H1 (cell line): ENCODE measurements at regions not wholly inside any gene's neighbourhood (a gene's known extent, or its start where the extent isn't known, plus 50 kb on each side); places are given as distances from the start of the nearest gene placed in this dataset.

Source experiments
- CTCF ChIA-PET: fragments of 300-600 bp; sonication (Branson Sonifier 250); formaldehyde crosslinking; loops from one replicate; lab custom pipeline; 2021; ENCODE audit not compliant: partially characterized antibody; lab: Charles Lee
- POLR2A ChIA-PET: fragments of 300-600 bp; sonication (Branson Sonifier 250); formaldehyde crosslinking; loops from one replicate; lab custom pipeline; 2021; ENCODE audit warnings: inconsistent platforms; ENCODE audit not compliant: partially characterized antibody; lab: Charles Lee
- DNase-seq, 2 experiments: peaks; one replicate each; pipeline versions ENCODE4 v3.0.0 to v3.0.0-alpha.2; 2010 to 2022; ENCODE audit warnings: low spot score in 2 of 2, low read depth in 1 of 2, mixed read lengths in 1 of 2
- FAIRE-seq: peaks from 2 replicates; lab custom pipeline; 2011; peaks lifted over from hg19 to GRCh38; lab: Jason Lieb, UNC
- H2AFZ ChIP-seq: 2 replicates; pipeline ENCODE4 v1.8.1; 2012; ENCODE audit warnings: low read length, inconsistent platforms
- H2AK5ac ChIP-seq: 2 replicates; pipeline ENCODE4 v1.6.1; 2013; ENCODE audit warnings: low read depth, low read length
- H2BK120ac ChIP-seq: replicated peaks from 2 replicates; pipeline ENCODE3; 2013; ENCODE audit warnings: low read depth, low read length, inconsistent platforms
- H2BK12ac ChIP-seq: 2 replicates; pipeline ENCODE4 v1.6.1; 2013; ENCODE audit warnings: low read depth, low read length
- H2BK15ac ChIP-seq: 2 replicates; pipeline ENCODE4 v1.6.1; 2013; ENCODE audit warnings: low read length
- H2BK20ac ChIP-seq: 2 replicates; pipeline ENCODE4 v1.6.1; 2013; ENCODE audit warnings: low read length
- H2BK5ac ChIP-seq: 2 replicates; pipeline ENCODE4 v1.6.1; 2013; ENCODE audit warnings: low read depth, low read length
- H3K14ac ChIP-seq: 2 replicates; pipeline ENCODE4 v1.6.1; 2013; ENCODE audit warnings: inconsistent platforms; ENCODE audit not compliant: insufficient read length
- H3K18ac ChIP-seq: 2 replicates; pipeline ENCODE4 v1.6.1; 2013; ENCODE audit warnings: low read length; ENCODE audit errors: extremely low read depth
- H3K23ac ChIP-seq: 2 replicates; pipeline ENCODE4 v1.6.1; 2013; ENCODE audit warnings: inconsistent platforms; ENCODE audit not compliant: insufficient read length
- H3K23me2 ChIP-seq: 2 replicates; pipeline ENCODE4 v1.6.1; 2013; ENCODE audit warnings: low read depth, low read length
- H3K27ac ChIP-seq: 2 replicates; pipeline ENCODE4 v1.6.1; 2011; ENCODE audit warnings: low read depth, low read length, inconsistent platforms
- H3K27me3 ChIP-seq, 4 experiments: replicated peaks in 1 of 4; 1 replicate in 1 of 4; 2 replicates in 3 of 4; pipeline versions ENCODE4 v1.6.1 to v1.8.1; 2011 to 2013; ENCODE audit warnings: low read length in 3 of 4, mild to moderate bottlenecking in 3 of 4, inconsistent platforms in 2 of 4, mixed read lengths in 2 of 4, moderate library complexity in 1 of 4; ENCODE audit not compliant: control insufficient read depth in 3 of 4, insufficient read depth in 3 of 4; ENCODE audit errors: extremely low read depth in 1 of 4
- H3K36me3 ChIP-seq, 4 experiments: 2 replicates each; pipeline versions ENCODE4 v1.6.1 to v1.8.1; 2011 to 2013; ENCODE audit warnings: mild to moderate bottlenecking in 4 of 4, low read length in 3 of 4, moderate library complexity in 2 of 4, control low read depth in 1 of 4, inconsistent platforms in 1 of 4; ENCODE audit not compliant: insufficient read depth in 4 of 4, control insufficient read depth in 2 of 4
- H3K4ac ChIP-seq: replicated peaks from 2 replicates; pipeline ENCODE3; 2013; ENCODE audit warnings: low read length, low read depth, mixed read lengths, inconsistent platforms; ENCODE audit not compliant: insufficient read length
- H3K4me1 ChIP-seq, 4 experiments: replicated peaks in 1 of 4; 1 replicate in 1 of 4; 2 replicates in 3 of 4; pipeline versions ENCODE4 v1.6.1 to v1.8.1; 2011 to 2013; ENCODE audit warnings: low read length in 3 of 4, inconsistent platforms in 2 of 4, mixed read lengths in 1 of 4; ENCODE audit not compliant: insufficient read depth in 4 of 4, control insufficient read depth in 3 of 4
- H3K4me2 ChIP-seq, 2 experiments: 2 replicates each; pipeline versions ENCODE4 v1.6.1 to v1.8.1; 2011 to 2013; ENCODE audit warnings: low read depth in 2 of 2, low read length in 2 of 2, control low read depth in 1 of 2, inconsistent platforms in 1 of 2, mild to moderate bottlenecking in 1 of 2; ENCODE audit not compliant: insufficient read depth in 1 of 2
- H3K4me3 ChIP-seq, 4 experiments: fragments of 200-600, 300-600 bp in 1 of 4; sonication (generic), shearing (Covaris generic), sonication (Bioruptor Twin) in 1 of 4; 2 replicates each; pipeline versions ENCODE4 v1.5.1 to v1.8.1; 2011 to 2016; ENCODE audit warnings: low read length in 4 of 4, low read depth in 3 of 4, control low read depth in 2 of 4, inconsistent platforms in 2 of 4, mild to moderate bottlenecking in 2 of 4, mixed read lengths in 1 of 4, moderate library complexity in 1 of 4; ENCODE audit not compliant: insufficient read depth in 2 of 4; ENCODE audit errors: extremely low read depth in 1 of 4
- H3K56ac ChIP-seq: replicated peaks from 2 replicates; pipeline ENCODE3; 2013; ENCODE audit warnings: low read depth, mild to moderate bottlenecking, mixed read lengths, low read length, inconsistent platforms; ENCODE audit not compliant: insufficient read length
- H3K79me1 ChIP-seq: 2 replicates; pipeline ENCODE4 v1.6.1; 2013; ENCODE audit warnings: low read depth, low read length, control low read depth
- H3K79me2 ChIP-seq, 2 experiments: 2 replicates each; pipeline versions ENCODE4 v1.6.1 to v1.8.1; 2012 to 2013; ENCODE audit warnings: low read length in 2 of 2, mild to moderate bottlenecking in 2 of 2, inconsistent platforms in 1 of 2; ENCODE audit not compliant: insufficient read depth in 2 of 2, control insufficient read depth in 1 of 2
- H3K9ac ChIP-seq, 4 experiments: replicated peaks in 1 of 4; 1 replicate in 1 of 4; 2 replicates in 3 of 4; pipeline versions ENCODE4 v1.6.1 to v1.8.1; 2011 to 2013; ENCODE audit warnings: low read depth in 3 of 4, low read length in 3 of 4, control low read depth in 2 of 4, mild to moderate bottlenecking in 2 of 4, moderate library complexity in 2 of 4, inconsistent platforms in 1 of 4; ENCODE audit errors: extremely low read depth in 1 of 4
- H3K9me3 ChIP-seq, 2 experiments: 2 replicates each; pipeline versions ENCODE4 v1.6.1 to v1.8.1; 2012 to 2013; ENCODE audit warnings: mild to moderate bottlenecking in 2 of 2, moderate library complexity in 2 of 2, control low read depth in 1 of 2, inconsistent platforms in 1 of 2, low read depth in 1 of 2, low read length in 1 of 2, mixed read lengths in 1 of 2; ENCODE audit not compliant: insufficient read depth in 2 of 2
- H4K20me1 ChIP-seq, 2 experiments: replicated peaks in 1 of 2; 2 replicates each; pipeline versions ENCODE3 to v1.8.1; 2011 to 2013; ENCODE audit warnings: inconsistent platforms in 2 of 2, low read length in 2 of 2, mild to moderate bottlenecking in 1 of 2; ENCODE audit not compliant: insufficient read depth in 2 of 2, control insufficient read depth in 1 of 2
- H4K5ac ChIP-seq: 2 replicates; pipeline ENCODE4 v1.6.1; 2013; ENCODE audit warnings: low read length, low read depth, mixed read lengths, inconsistent platforms; ENCODE audit not compliant: insufficient read length
- H4K8ac ChIP-seq: 2 replicates; pipeline ENCODE4 v1.8.0; 2013; ENCODE audit warnings: mild to moderate bottlenecking, moderate library complexity, low read length, inconsistent platforms; ENCODE audit not compliant: insufficient read depth; ENCODE audit errors: extremely low read depth
- H4K91ac ChIP-seq: replicated peaks from 2 replicates; pipeline ENCODE3; 2013; ENCODE audit warnings: low read length, mixed read lengths, inconsistent platforms; ENCODE audit not compliant: insufficient read length
- ASH2L ChIP-seq: fragments of 200-600, 300-600 bp; sonication (generic); IDR thresholded peaks from one replicate; pipeline ENCODE4 v1.7.1; 2017; ENCODE audit warnings: low read length
- CBX8 ChIP-seq: fragments of 300-800, 300-1000 bp; sonication (generic); IDR thresholded peaks from 2 replicates; pipeline ENCODE4 v1.7.1; 2016; ENCODE audit warnings: low read depth, low read length, borderline replicate concordance
- KDM1A ChIP-seq: fragments of 200-600, 300-600 bp; sonication (generic); IDR thresholded peaks from 2 replicates; pipeline ENCODE4 v1.7.1; 2016; ENCODE audit warnings: mild to moderate bottlenecking, low read length, borderline replicate concordance
- KDM5A ChIP-seq: fragments of 200-600 bp; IDR thresholded peaks from 2 replicates; pipeline ENCODE4 v1.7.1; 2012; ENCODE audit warnings: mild to moderate bottlenecking, low read length, inconsistent platforms, mixed read lengths
- NANOG ChIP-seq: IDR thresholded peaks from 2 replicates; pipeline ENCODE4 v1.6.1; 2011; ENCODE audit warnings: low read length, low read depth, mild to moderate bottlenecking, inconsistent platforms; ENCODE audit not compliant: insufficient read depth, poor library complexity, severe bottlenecking
- POLR2A ChIP-seq, 2 experiments: IDR thresholded peaks; 1 replicate in 1 of 2; 2 replicates in 1 of 2; pipeline ENCODE4 v1.6.1; 2011; ENCODE audit warnings: low read depth in 2 of 2, low read length in 2 of 2, mild to moderate bottlenecking in 2 of 2; ENCODE audit errors: control extremely low read depth in 1 of 2
- RNF2 ChIP-seq: fragments of 200-900, 300-1000 bp; sonication (generic); IDR thresholded peaks from 2 replicates; pipeline ENCODE4 v1.7.1; 2016; ENCODE audit warnings: borderline replicate concordance, low read depth, mild to moderate bottlenecking, antibody characterized with exemption, low read length; ENCODE audit not compliant: poor library complexity, severe bottlenecking; ENCODE audit errors: missing control alignments
- SP1 ChIP-seq: IDR thresholded peaks from 2 replicates; pipeline ENCODE4 v1.6.1; 2011; ENCODE audit warnings: low read depth, low read length
- SUZ12 ChIP-seq: fragments of 200-600 bp; sonication (generic); IDR thresholded peaks from 2 replicates; pipeline ENCODE4 v1.6.1; 2012; ENCODE audit warnings: mild to moderate bottlenecking, inconsistent platforms, low read length, moderate library complexity, mixed read lengths
- ZNF274 ChIP-seq: IDR thresholded peaks from 2 replicates; pipeline ENCODE4 v1.7.0; 2012; ENCODE audit warnings: low read length, borderline replicate concordance; ENCODE audit errors: extremely low read depth
- WGBS, 2 experiments: shearing (Covaris generic) in 1 of 2; methylation state at CpG; one replicate each; pipeline versions ENCODE4 v1.1.6 to v1.1.7; 2013 to 2015; ENCODE audit warnings: low lambda C conversion rate in 2 of 2, mixed read lengths in 2 of 2, inconsistent platforms in 1 of 2, low coverage in 1 of 2, missing lambda C conversion rate in 1 of 2; ENCODE audit not compliant: insufficient replicate concordance in 2 of 2, insufficient coverage in 1 of 2, insufficient read length in 1 of 2; ENCODE audit errors: extremely low coverage in 1 of 2, missing lambda C conversion rate in 1 of 2; 5-methylcytosine and 5-hydroxymethylcytosine counted together
- TF ChIP-seq, protein P1 (sequence below): IDR thresholded peaks from 2 replicates; pipeline ENCODE4 v1.6.1; 2011; ENCODE audit warnings: low read depth, mild to moderate bottlenecking, low read length; ENCODE audit not compliant: insufficient read depth
- TF ChIP-seq, protein P2 (sequence below): IDR thresholded peaks from 2 replicates; pipeline ENCODE4 v1.6.1; 2012; ENCODE audit warnings: inconsistent platforms

DNA sequence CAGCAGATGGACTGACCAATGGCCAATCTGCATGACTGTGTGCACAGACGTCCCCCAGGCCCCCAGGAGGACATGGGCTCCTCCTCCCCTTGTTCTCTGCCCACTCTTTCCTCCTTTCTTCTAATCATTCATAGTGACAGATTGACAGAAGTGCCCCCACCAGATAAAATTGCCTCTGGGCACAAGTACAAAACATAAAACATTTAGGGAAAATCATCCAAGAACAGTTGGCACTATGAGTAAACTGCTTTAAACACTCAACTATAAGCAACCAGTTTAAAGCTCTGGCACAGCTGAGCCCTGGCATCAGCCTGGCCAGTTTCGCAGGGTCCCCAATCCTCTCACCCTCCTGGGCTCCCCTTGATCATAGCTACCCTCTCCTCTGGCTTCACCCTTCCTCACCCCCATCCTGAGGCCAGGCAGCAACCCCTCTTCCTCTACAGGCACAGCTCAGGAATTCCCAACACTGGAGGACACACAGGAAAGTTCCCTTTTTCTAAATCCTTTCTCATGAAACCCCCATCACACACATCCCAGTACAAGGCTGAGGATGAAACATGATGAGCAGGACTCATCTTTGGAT is 232.9 kb downstream of the BUD13 start:
- ChIA-PET CTCF (interaction anchor here (0.9 to 3.7 kb wide), 8 partner anchors 13 to 329 kb away, joined by 3 to 12 read pairs (median 4); no protein-coding TSS in a partner anchor), POLR2A (no interaction called here)
- Histone ChIP-seq H3K14ac (no peak overlapping the region), H3K4ac (no peak overlapping the region), H4K91ac (no peak overlapping the region), H4K8ac (no peak overlapping the region), H3K4me3 (no peak overlapping the region), H4K5ac (no peak overlapping the region), H3K27ac (no peak overlapping the region), H3K4me1 (no peaks in the 10 kb centered on the region; a peak in 1 of 7 replicates), H2BK120ac (no peak overlapping the region), H4K20me1 (no peaks in the 10 kb centered on the region), H2BK20ac (no peak overlapping the region), H3K56ac (no peak overlapping the region), H3K9me3 (peaks cover 0 to 3% of the 10 kb centered on the region in 2 experiments; a peak in 1 of 4 replicates), H3K23me2 (no peaks in the 10 kb centered on the region; the same call in 1 of the 2 replicates), H3K27me3 (peaks cover 0 to 4% (median under 1%) of the 10 kb centered on the region in 4 experiments; a peak in 3 of 7 replicates), H3K36me3 (no peaks in the 10 kb centered on the region), H2BK12ac (no peak overlapping the region), H3K4me2 (no peak overlapping the region), H3K9ac (no peak overlapping the region), H3K18ac (no peak overlapping the region), H3K79me2 (no peaks in the 10 kb centered on the region), H2AFZ (no peak overlapping the region), H2AK5ac (no peak overlapping the region), H3K79me1 (no peaks in the 10 kb centered on the region), H3K23ac (no peak overlapping the region), H2BK15ac (no peak overlapping the region), H2BK5ac (no peak overlapping the region)
- DNase-seq (no peak), FAIRE-seq (no peak)
- WGBS, 2 experiments, result 73% methylated on average over 2 of the region's 2 CpGs; no CpG with 5 or more reads in 1 of the 2 experiments
- TF ChIP-seq RNF2 (no peak), ZNF274 (no peak), NANOG (no peak), KDM1A (no peak), POLR2A (IDR thresholded peaks at IDR 0.05; ENCODE audit: control extremely low read depth in 1 of 2, low read depth in 2 of 2, low read length in 2 of 2) (no peak), SUZ12 (no peak), KDM5A (no peak), ASH2L (no peak), SP1 (no peak), CBX8 (no peak)
- TF ChIP-seq, protein P1, sequence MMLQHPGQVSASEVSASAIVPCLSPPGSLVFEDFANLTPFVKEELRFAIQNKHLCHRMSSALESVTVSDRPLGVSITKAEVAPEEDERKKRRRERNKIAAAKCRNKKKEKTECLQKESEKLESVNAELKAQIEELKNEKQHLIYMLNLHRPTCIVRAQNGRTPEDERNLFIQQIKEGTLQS, result no peak
- TF ChIP-seq, protein P2, sequence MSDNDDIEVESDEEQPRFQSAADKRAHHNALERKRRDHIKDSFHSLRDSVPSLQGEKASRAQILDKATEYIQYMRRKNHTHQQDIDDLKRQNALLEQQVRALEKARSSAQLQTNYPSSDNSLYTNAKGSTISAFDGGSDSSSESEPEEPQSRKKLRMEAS, result no peak
